Osteocyte (in vitro differentiated cells): ENCODE measurements at regions not wholly inside any gene's neighbourhood (a gene's known extent, or its start where the extent isn't known, plus 50 kb on each side); places are given as distances from the start of the nearest gene placed in this dataset.

Experiments
- DNase-seq: peaks from one replicate; pipeline ENCODE4 v3.0.0; 2021; ENCODE audit warnings: mixed read lengths; ENCODE audit not compliant: unreplicated experiment; ENCODE audit errors: extremely low spot score
- H3K27ac Mint-ChIP-seq: one replicate; pipeline ENCODE4 v1.8.0; 2021; ENCODE audit warnings: mild to moderate bottlenecking, mixed read lengths; ENCODE audit not compliant: unreplicated experiment
- H3K27me3 Mint-ChIP-seq: one replicate; pipeline ENCODE4 v1.8.0; 2021; ENCODE audit warnings: mixed read lengths; ENCODE audit not compliant: unreplicated experiment
- H3K36me3 Mint-ChIP-seq: one replicate; pipeline ENCODE4 v1.8.0; 2021; ENCODE audit warnings: mixed read lengths; ENCODE audit not compliant: unreplicated experiment
- H3K4me1 Mint-ChIP-seq: one replicate; pipeline ENCODE4 v1.8.0; 2021; ENCODE audit warnings: mixed read lengths; ENCODE audit not compliant: unreplicated experiment
- H3K4me3 Mint-ChIP-seq: one replicate; pipeline ENCODE4 v1.8.0; 2021; ENCODE audit warnings: mild to moderate bottlenecking, moderate library complexity, mixed read lengths; ENCODE audit not compliant: unreplicated experiment
- H3K9me3 Mint-ChIP-seq: one replicate; pipeline ENCODE4 v1.8.0; 2021; ENCODE audit warnings: mixed read lengths; ENCODE audit not compliant: unreplicated experiment
- TF ChIP-seq, protein P1 (sequence below): fragments of 200-600 bp; sonication (generic); IDR thresholded peaks from 2 replicates; pipeline ENCODE4 v1.5.0; 2021; ENCODE audit warnings: antibody characterized with exemption, mild to moderate bottlenecking, moderate library complexity

DNA sequence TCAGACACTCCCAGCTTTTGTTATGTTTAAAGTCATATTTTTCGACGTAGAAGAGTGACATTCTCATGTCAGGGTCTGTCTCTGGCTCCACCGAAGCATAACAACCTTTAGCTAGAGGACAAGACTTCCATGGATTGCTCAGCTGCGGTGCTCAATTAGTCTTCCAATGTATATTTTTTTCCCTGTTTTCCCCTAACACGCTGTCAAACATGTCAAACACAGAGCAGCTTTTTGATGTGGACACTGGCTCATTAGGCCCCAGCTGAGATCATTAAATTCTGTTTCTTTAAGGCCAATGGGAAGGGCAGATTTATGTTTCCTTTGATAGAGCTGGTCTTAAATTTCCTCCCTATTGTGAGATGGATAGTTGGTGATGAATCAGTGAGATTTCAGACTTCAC, 525.4 kb downstream of the PIK3C3 start:
- peaks cover 6% of the 10 kb centered on the region for H3K9me3 Mint-ChIP-seq
- H3K4me3 Mint-ChIP-seq, result no peak overlapping the region
- no peaks in the 10 kb centered on the region for H3K4me1 Mint-ChIP-seq
- TF ChIP-seq, protein P1, sequence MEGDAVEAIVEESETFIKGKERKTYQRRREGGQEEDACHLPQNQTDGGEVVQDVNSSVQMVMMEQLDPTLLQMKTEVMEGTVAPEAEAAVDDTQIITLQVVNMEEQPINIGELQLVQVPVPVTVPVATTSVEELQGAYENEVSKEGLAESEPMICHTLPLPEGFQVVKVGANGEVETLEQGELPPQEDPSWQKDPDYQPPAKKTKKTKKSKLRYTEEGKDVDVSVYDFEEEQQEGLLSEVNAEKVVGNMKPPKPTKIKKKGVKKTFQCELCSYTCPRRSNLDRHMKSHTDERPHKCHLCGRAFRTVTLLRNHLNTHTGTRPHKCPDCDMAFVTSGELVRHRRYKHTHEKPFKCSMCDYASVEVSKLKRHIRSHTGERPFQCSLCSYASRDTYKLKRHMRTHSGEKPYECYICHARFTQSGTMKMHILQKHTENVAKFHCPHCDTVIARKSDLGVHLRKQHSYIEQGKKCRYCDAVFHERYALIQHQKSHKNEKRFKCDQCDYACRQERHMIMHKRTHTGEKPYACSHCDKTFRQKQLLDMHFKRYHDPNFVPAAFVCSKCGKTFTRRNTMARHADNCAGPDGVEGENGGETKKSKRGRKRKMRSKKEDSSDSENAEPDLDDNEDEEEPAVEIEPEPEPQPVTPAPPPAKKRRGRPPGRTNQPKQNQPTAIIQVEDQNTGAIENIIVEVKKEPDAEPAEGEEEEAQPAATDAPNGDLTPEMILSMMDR, result no peak
- H3K36me3 Mint-ChIP-seq, result no peaks in the 10 kb centered on the region
- no peak for DNase-seq
- no peak overlapping the region for H3K27ac Mint-ChIP-seq
- no peaks in the 10 kb centered on the region for H3K27me3 Mint-ChIP-seq

DNA sequence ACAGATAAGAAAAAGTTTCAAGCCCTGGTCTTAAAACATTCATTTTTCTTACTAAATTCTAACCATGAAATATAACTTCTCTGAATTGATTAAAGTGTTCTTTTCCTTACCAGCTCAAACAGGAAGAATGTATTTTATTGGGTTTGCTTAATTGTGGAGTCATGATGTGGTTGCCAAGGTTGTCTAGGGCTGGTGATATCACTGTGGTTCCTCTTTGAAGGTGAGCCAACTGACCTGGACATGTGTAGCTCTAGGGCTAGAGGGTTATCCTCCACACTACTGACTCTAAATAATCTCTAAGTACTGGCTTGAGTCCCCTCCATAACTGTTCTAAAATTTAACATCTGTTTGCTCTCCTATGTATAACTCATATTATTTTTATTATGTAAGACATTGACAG, 529.6 kb downstream of the PIK3C3 start:
- no peaks in the 10 kb centered on the region for H3K27me3 Mint-ChIP-seq
- H3K27ac Mint-ChIP-seq, result no peak overlapping the region
- no peak overlapping the region for H3K4me3 Mint-ChIP-seq
- H3K36me3 Mint-ChIP-seq, result no peaks in the 10 kb centered on the region
- peaks cover 13% of the 10 kb centered on the region for H3K9me3 Mint-ChIP-seq
- no peak for DNase-seq
- TF ChIP-seq, protein P1, result no peak
- H3K4me1 Mint-ChIP-seq, result no peaks in the 10 kb centered on the region

DNA sequence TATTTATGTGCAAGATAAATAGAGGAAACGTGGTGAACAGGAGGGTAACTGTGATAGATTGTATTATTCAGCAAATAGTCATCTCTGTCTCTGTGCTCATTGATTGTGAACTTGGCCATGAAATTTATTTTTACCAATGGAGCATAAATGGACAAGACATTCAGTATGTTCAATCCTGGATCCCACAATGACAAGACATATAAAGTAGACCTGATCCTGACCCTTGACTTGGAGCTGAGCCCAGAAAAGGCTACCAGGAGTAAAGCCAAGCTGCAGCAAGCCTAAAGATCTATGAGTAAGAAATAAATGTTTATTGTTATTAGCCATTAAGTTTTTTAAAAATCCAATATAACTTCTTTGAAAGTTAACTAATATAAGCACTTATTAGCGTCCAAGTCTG, 531.2 kb downstream of the PIK3C3 start:
- H3K27ac Mint-ChIP-seq, result no peak overlapping the region
- H3K36me3 Mint-ChIP-seq, result no peaks in the 10 kb centered on the region
- no peaks in the 10 kb centered on the region for H3K27me3 Mint-ChIP-seq
- H3K4me3 Mint-ChIP-seq, result no peak overlapping the region
- peaks cover 13% of the 10 kb centered on the region for H3K9me3 Mint-ChIP-seq
- DNase-seq, result no peak
- H3K4me1 Mint-ChIP-seq, result no peaks in the 10 kb centered on the region
- TF ChIP-seq, protein P1, result no peak

DNA sequence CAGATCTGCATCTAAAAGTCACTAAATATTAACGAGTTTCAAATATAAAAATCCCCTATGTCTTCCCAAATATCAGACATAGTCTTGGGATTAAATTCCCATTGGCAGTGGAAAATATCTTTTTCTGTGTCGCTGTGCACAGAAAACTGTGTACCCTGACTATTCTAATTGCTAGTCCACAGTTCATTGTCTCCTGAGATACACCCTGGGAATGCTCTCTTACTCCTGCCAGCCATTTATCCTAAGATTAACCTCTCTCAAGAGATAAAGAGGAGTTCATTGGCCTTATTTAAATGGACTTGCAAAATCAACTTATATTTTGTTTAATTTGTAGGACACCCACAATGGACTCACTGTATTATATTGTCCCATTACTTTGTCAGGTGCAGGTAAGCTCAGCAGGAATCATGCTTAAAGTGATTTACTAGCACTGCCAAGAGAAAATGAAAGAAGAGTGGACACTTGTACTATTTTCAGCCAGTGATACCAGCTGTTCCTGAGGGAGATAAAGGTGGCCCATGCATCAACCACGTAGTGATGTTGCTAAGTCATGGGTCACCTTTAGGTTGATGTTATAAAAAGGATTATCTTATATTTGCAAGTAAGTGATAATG, 553.8 kb downstream of the PIK3C3 start:
- Mint-ChIP-seq H3K27ac (no peak overlapping the region), H3K9me3 (no peaks in the 10 kb centered on the region), H3K27me3 (no peaks in the 10 kb centered on the region), H3K4me1 (peaks cover 2% of the 10 kb centered on the region), H3K4me3 (no peak overlapping the region), H3K36me3 (no peaks in the 10 kb centered on the region)
- TF ChIP-seq, protein P1, result no peak
- no peak for DNase-seq

DNA sequence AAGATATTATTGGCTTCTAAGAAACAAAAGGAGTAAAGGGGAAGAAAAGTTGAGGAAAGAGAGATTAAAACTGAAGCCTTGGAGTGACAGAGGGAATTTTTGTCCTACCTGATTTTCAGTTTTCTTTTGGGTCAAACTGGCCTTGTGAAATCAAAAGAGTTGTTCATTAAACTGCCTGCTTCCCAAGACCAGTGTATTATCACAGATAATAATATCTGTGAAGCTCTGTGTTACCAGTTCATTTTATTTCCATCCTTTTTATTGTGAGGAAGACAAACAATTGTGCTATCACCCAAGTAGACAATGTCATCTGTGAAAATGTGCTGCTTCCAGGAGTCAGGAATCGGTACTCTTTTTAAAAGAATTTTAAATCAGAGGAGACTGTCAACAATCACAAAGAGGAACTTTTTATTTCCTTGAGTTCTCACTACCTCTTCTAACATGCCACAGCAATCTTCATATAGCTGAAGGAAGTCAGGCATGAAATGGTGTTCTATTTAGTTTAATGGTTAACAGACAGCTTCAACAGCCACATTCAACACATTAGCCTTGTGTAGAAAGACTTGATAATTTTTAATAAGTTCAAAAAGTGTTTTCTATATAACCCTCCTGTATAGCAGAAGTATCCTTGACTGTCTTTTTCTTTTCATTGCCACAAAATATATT, 554.8 kb downstream of the PIK3C3 start:
- TF ChIP-seq, protein P1, result no peak
- no peak for DNase-seq

More for the DNA sequence above, 554.8 kb downstream of the PIK3C3 start:
- H3K27me3 Mint-ChIP-seq, result no peaks in the 10 kb centered on the region
- H3K4me3 Mint-ChIP-seq, result no peak overlapping the region
- no peaks in the 10 kb centered on the region for H3K36me3 Mint-ChIP-seq
- H3K4me1 Mint-ChIP-seq, result peaks cover 7% of the 10 kb centered on the region
- no peak overlapping the region for H3K27ac Mint-ChIP-seq
- no peaks in the 10 kb centered on the region for H3K9me3 Mint-ChIP-seq
